HepG2 (cell line): ENCODE measurements at regions not wholly inside any gene's neighbourhood (a gene's known extent, or its start where the extent isn't known, plus 50 kb on each side); places are given as distances from the start of the nearest gene placed in this dataset.

Experiments used
- ARID3A ChIP-seq: IDR thresholded peaks from 2 replicates; pipeline ENCODE4 v1.6.1; 2012; ENCODE audit warnings: low read depth, low read length, improper control_type of control experiment
- ATM ChIP-seq: fragments of 450-650 bp; IDR thresholded peaks from 2 replicates; pipeline ENCODE4 v1.7.1; 2017; ENCODE audit warnings: mild to moderate bottlenecking, borderline replicate concordance
- NCOA5 ChIP-seq: sonication (generic); formaldehyde crosslinking; IDR thresholded peaks from 2 replicates; pipeline ENCODE4 v1.4.0; 2020; ENCODE audit warnings: missing genetic modification reagents
- RBAK ChIP-seq: sonication (generic); formaldehyde crosslinking; IDR thresholded peaks from 2 replicates; pipeline ENCODE4 v1.5.1; 2020; ENCODE audit warnings: mild to moderate bottlenecking, missing genetic modification reagents
- SIN3A ChIP-seq: IDR thresholded peaks from 2 replicates; pipeline ENCODE4 v1.6.1; 2011; ENCODE audit warnings: low read depth, mild to moderate bottlenecking, control low read depth, low read length, borderline replicate concordance
- SIN3B ChIP-seq: fragments of 150-350 bp; IDR thresholded peaks from 2 replicates; pipeline ENCODE4 v1.6.1; 2014; ENCODE audit warnings: low read length
- SOX5 ChIP-seq: IDR thresholded peaks from 2 replicates; pipeline ENCODE4 v1.6.1; 2016; ENCODE audit warnings: borderline replicate concordance
- ZBTB1 ChIP-seq: sonication (generic); formaldehyde crosslinking; IDR thresholded peaks from 2 replicates; pipeline ENCODE4 v1.4.0; 2020; ENCODE audit warnings: missing genetic modification reagents, borderline replicate concordance
- ZNF260 ChIP-seq: sonication (generic); formaldehyde crosslinking; IDR thresholded peaks from 2 replicates; pipeline ENCODE4 v1.4.0; 2020; ENCODE audit warnings: missing genetic modification reagents, low read depth, mild to moderate bottlenecking, borderline replicate concordance
- ZNF543 ChIP-seq: sonication (generic); formaldehyde crosslinking; IDR thresholded peaks from 2 replicates; pipeline ENCODE4 v1.4.0; 2020; ENCODE audit warnings: mild to moderate bottlenecking, missing genetic modification reagents
- ZNF552 ChIP-seq: sonication (generic); formaldehyde crosslinking; IDR thresholded peaks from 2 replicates; pipeline ENCODE4 v1.9.0; 2022; ENCODE audit warnings: missing genetic modification reagents, mild to moderate bottlenecking, borderline replicate concordance
- ZNF564 ChIP-seq: sonication (generic); formaldehyde crosslinking; IDR thresholded peaks from 2 replicates; pipeline ENCODE4 v1.8.1; 2023; ENCODE audit warnings: mild to moderate bottlenecking, missing genetic modification reagents
- ZNF567 ChIP-seq: sonication (generic); formaldehyde crosslinking; IDR thresholded peaks from 2 replicates; pipeline ENCODE4 v1.8.1; 2023; ENCODE audit warnings: mild to moderate bottlenecking, missing genetic modification reagents, borderline replicate concordance
- ZNF790 ChIP-seq: sonication (generic); formaldehyde crosslinking; IDR thresholded peaks from 2 replicates; pipeline ENCODE4 v1.8.0; 2022; ENCODE audit warnings: missing genetic modification reagents, mild to moderate bottlenecking, borderline replicate concordance
- ZSCAN30 ChIP-seq: sonication (generic); formaldehyde crosslinking; IDR thresholded peaks from 2 replicates; pipeline ENCODE4 v1.5.0; 2020; ENCODE audit warnings: mild to moderate bottlenecking, missing genetic modification reagents
- TF ChIP-seq, protein P1 (sequence below): sonication (generic); formaldehyde crosslinking; IDR thresholded peaks from 2 replicates; pipeline ENCODE4 v1.5.1; 2020; ENCODE audit warnings: missing genetic modification reagents, mild to moderate bottlenecking, borderline replicate concordance
- TF ChIP-seq, protein P2 (sequence below): sonication (generic); formaldehyde crosslinking; IDR thresholded peaks from 2 replicates; pipeline ENCODE4 v1.4.0; 2020; ENCODE audit warnings: missing genetic modification reagents
- TF ChIP-seq, protein P3 (sequence below): sonication (generic); formaldehyde crosslinking; IDR thresholded peaks from 2 replicates; pipeline ENCODE4 v1.5.1; 2020; ENCODE audit warnings: mild to moderate bottlenecking, missing genetic modification reagents, moderate library complexity

- TF ChIP-seq, protein P1, sequence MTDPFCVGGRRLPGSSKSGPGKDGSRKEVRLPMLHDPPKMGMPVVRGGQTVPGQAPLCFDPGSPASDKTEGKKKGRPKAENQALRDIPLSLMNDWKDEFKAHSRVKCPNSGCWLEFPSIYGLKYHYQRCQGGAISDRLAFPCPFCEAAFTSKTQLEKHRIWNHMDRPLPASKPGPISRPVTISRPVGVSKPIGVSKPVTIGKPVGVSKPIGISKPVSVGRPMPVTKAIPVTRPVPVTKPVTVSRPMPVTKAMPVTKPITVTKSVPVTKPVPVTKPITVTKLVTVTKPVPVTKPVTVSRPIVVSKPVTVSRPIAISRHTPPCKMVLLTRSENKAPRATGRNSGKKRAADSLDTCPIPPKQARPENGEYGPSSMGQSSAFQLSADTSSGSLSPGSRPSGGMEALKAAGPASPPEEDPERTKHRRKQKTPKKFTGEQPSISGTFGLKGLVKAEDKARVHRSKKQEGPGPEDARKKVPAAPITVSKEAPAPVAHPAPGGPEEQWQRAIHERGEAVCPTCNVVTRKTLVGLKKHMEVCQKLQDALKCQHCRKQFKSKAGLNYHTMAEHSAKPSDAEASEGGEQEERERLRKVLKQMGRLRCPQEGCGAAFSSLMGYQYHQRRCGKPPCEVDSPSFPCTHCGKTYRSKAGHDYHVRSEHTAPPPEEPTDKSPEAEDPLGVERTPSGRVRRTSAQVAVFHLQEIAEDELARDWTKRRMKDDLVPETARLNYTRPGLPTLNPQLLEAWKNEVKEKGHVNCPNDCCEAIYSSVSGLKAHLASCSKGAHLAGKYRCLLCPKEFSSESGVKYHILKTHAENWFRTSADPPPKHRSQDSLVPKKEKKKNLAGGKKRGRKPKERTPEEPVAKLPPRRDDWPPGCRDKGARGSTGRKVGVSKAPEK (CRISPR knock-in tag): no peak
- TF ChIP-seq ZNF552: no peak
- TF ChIP-seq RBAK (CRISPR knock-in tag): no peak
- no peak for TF ChIP-seq ZSCAN30 (CRISPR knock-in tag)
- TF ChIP-seq ZNF543: no peak
- TF ChIP-seq SIN3B: no peak
- TF ChIP-seq ZNF567: no peak
- no peak; the same call in 1 of the 2 replicates for TF ChIP-seq SOX5 (CRISPR knock-in tag)
- no peak for TF ChIP-seq ZNF260 (CRISPR knock-in tag)
- no peak for TF ChIP-seq NCOA5 (CRISPR knock-in tag)
- no peak for TF ChIP-seq ZBTB1 (CRISPR knock-in tag)
- TF ChIP-seq, protein P2, sequence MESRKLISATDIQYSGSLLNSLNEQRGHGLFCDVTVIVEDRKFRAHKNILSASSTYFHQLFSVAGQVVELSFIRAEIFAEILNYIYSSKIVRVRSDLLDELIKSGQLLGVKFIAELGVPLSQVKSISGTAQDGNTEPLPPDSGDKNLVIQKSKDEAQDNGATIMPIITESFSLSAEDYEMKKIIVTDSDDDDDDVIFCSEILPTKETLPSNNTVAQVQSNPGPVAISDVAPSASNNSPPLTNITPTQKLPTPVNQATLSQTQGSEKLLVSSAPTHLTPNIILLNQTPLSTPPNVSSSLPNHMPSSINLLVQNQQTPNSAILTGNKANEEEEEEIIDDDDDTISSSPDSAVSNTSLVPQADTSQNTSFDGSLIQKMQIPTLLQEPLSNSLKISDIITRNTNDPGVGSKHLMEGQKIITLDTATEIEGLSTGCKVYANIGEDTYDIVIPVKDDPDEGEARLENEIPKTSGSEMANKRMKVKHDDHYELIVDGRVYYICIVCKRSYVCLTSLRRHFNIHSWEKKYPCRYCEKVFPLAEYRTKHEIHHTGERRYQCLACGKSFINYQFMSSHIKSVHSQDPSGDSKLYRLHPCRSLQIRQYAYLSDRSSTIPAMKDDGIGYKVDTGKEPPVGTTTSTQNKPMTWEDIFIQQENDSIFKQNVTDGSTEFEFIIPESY (CRISPR knock-in tag): peak; percentile 70; the same call in 1 of the 2 replicates
- TF ChIP-seq SIN3A: no peak
- no peak for TF ChIP-seq ZNF790 (CRISPR knock-in tag)
- TF ChIP-seq, protein P3, sequence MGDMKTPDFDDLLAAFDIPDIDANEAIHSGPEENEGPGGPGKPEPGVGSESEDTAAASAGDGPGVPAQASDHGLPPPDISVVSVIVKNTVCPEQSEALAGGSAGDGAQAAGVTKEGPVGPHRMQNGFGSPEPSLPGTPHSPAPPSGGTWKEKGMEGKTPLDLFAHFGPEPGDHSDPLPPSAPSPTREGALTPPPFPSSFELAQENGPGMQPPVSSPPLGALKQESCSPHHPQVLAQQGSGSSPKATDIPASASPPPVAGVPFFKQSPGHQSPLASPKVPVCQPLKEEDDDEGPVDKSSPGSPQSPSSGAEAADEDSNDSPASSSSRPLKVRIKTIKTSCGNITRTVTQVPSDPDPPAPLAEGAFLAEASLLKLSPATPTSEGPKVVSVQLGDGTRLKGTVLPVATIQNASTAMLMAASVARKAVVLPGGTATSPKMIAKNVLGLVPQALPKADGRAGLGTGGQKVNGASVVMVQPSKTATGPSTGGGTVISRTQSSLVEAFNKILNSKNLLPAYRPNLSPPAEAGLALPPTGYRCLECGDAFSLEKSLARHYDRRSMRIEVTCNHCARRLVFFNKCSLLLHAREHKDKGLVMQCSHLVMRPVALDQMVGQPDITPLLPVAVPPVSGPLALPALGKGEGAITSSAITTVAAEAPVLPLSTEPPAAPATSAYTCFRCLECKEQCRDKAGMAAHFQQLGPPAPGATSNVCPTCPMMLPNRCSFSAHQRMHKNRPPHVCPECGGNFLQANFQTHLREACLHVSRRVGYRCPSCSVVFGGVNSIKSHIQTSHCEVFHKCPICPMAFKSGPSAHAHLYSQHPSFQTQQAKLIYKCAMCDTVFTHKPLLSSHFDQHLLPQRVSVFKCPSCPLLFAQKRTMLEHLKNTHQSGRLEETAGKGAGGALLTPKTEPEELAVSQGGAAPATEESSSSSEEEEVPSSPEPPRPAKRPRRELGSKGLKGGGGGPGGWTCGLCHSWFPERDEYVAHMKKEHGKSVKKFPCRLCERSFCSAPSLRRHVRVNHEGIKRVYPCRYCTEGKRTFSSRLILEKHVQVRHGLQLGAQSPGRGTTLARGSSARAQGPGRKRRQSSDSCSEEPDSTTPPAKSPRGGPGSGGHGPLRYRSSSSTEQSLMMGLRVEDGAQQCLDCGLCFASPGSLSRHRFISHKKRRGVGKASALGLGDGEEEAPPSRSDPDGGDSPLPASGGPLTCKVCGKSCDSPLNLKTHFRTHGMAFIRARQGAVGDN (CRISPR knock-in tag): peak; percentile 68
- no peak for TF ChIP-seq ZNF564 (CRISPR knock-in tag)
- TF ChIP-seq ATM: no peak
- TF ChIP-seq ARID3A: no peak
These were observed 108.8 kb downstream of the B3GNT2 start (continued) for GRCh38 chr2:62304429-62305417.
